Adrenal gland (tissue), 9 donors: ENCODE measurements at regions not wholly inside any gene's neighbourhood (a gene's known extent, or its start where the extent isn't known, plus 50 kb on each side); places are given as distances from the start of the nearest gene placed in this dataset.

Experiments used
- DNase-seq, 7 donors: peaks; one replicate each; pipeline ENCODE4 v3.0.0-alpha.2; 2019 to 2020
- H3K27ac ChIP-seq, 5 donors: fragments of 200-600 bp; sonication (generic) in 4 of 5; 1 replicate in 3 of 5; 2 replicates in 2 of 5; pipeline versions ENCODE4 v1.5.1 to v1.8.0; 2016 to 2020; ENCODE audit warnings: mild to moderate bottlenecking in 1 of 5
- H3K27me3 ChIP-seq: fragments of 200-600 bp; 2 replicates; pipeline ENCODE4 v1.8.0; 2021
- H3K36me3 ChIP-seq, 2 donors: fragments of 200-600 bp; replicated peaks in 1 of 2; 1 replicate in 1 of 2; 2 replicates in 1 of 2; pipeline versions ENCODE4 v1.5.1 to v1.8.0; 2018 to 2022
- H3K4me1 ChIP-seq, 2 donors: fragments of 200-600 bp; replicated peaks in 1 of 2; 1 replicate in 1 of 2; 2 replicates in 1 of 2; pipeline versions ENCODE4 v1.5.1 to v1.8.0; 2018 to 2021
- H3K4me3 ChIP-seq, 4 donors: fragments of 200-600 bp; sonication (generic) in 3 of 4; one replicate each; pipeline ENCODE4 v1.5.1; 2016 to 2018
- H3K9me3 ChIP-seq, 3 donors: fragments of 200-600 bp; sonication (generic) in 1 of 3; replicated peaks in 1 of 3; 1 replicate in 2 of 3; 2 replicates in 1 of 3; pipeline versions ENCODE4 v1.5.1 to v1.8.0; 2016 to 2021
- CTCF ChIP-seq, 6 experiments: fragments of 450-650 bp in 4 of 6; fragments of 200-600 bp in 2 of 6; sonication (generic) in 1 of 6; IDR thresholded peaks; 1 replicate in 5 of 6; 2 replicates in 1 of 6; pipeline versions ENCODE4 v1.5.1 to v1.8.0; 2016 to 2021; ENCODE audit warnings: antibody characterized with exemption in 6 of 6, mild to moderate bottlenecking in 2 of 6, moderate library complexity in 1 of 6
- POLR2A ChIP-seq, 2 donors: fragments of 450-650 bp; IDR thresholded peaks; one replicate each; pipeline ENCODE4 v1.6.1; 2017; ENCODE audit warnings: antibody characterized with exemption in 2 of 2, mild to moderate bottlenecking in 2 of 2, moderate library complexity in 1 of 2
- WGBS, 4 donors: extraction: QIAGEN DNeasy Blood & Tissue Kit in 2 of 4; methylation state at CpG; one replicate each; pipeline versions ENCODE4 v1.1.5 to v1.1.7; 2013 to 2017; 5-methylcytosine and 5-hydroxymethylcytosine counted together
- intact Hi-C, 2 donors: fragments of 100-400 bp; cut with DNase I; formaldehyde crosslinking; loops; one replicate each; pipeline versions ENCODE4 v1.14.1 to v1.15.0; 2022 to 2023
- donor health status: healthy with polysubstance abuse.
- donor health status: Bipolar disorder and iron deficiency.
- donor health status: DM: yes; HTN: yes; CAD: no.
- donor health status: DM: no; HTN: no; CAD: no.
- donor health status: DM: no; HTN: no; CAD: no.

- intact Hi-C loops: no loop called here
- Histone ChIP-seq H3K4me3 (no peak overlapping the region), H3K4me1 (no peaks in the 10 kb centered on the region), H3K36me3 (no peaks in the 10 kb centered on the region), H3K27ac (no peak overlapping the region), H3K27me3 (no peaks in the 10 kb centered on the region), H3K9me3 (no peaks in the 10 kb centered on the region)
- DNase-seq: no peak
- no peak for TF ChIP-seq POLR2A (IDR thresholded peaks at IDR 0.05)
- TF ChIP-seq CTCF (IDR thresholded peaks at IDR 0.05): no peak
Measured at GRCh38 chr4:130185123-130185522, 1089.2 kb downstream of the C4orf33 start.

GRCh38 chr4:130186931-130187330 lies 1091.0 kb downstream of the C4orf33 start:
- no peaks in the 10 kb centered on the region for H3K36me3 ChIP-seq
- WGBS, 4 donors: 49 to 75% (median 65%) methylated on average over 3 of the region's 3 CpGs
- intact Hi-C loops: no loop called here
- H3K4me1 ChIP-seq: no peaks in the 10 kb centered on the region
- DNase-seq: no peak
- no peak overlapping the region for H3K4me3 ChIP-seq
- H3K9me3 ChIP-seq: no peaks in the 10 kb centered on the region
- TF ChIP-seq CTCF (IDR thresholded peaks at IDR 0.05) (no peak), POLR2A (IDR thresholded peaks at IDR 0.05) (no peak)
- H3K27ac ChIP-seq: no peak overlapping the region
- no peaks in the 10 kb centered on the region for H3K27me3 ChIP-seq

- Histone ChIP-seq H3K4me1 (no peaks in the 10 kb centered on the region), H3K27me3 (no peaks in the 10 kb centered on the region), H3K27ac (no peak overlapping the region), H3K9me3 (no peaks in the 10 kb centered on the region), H3K4me3 (no peak overlapping the region), H3K36me3 (no peaks in the 10 kb centered on the region)
- intact Hi-C loops: no loop called here
- no peak for DNase-seq
- WGBS, 4 donors: 75 to 91% (median 86%) methylated on average over 1 of the region's 1 CpG
- TF ChIP-seq CTCF (IDR thresholded peaks at IDR 0.05) (no peak), POLR2A (IDR thresholded peaks at IDR 0.05) (no peak)
Measured at GRCh38 chr4:130187587-130187986, 1091.6 kb downstream of the C4orf33 start.

- no peaks in the 10 kb centered on the region for H3K4me1 ChIP-seq
- H3K36me3 ChIP-seq: no peaks in the 10 kb centered on the region
- H3K27me3 ChIP-seq: no peaks in the 10 kb centered on the region
- WGBS, 4 donors: 89 to 97% (median 91%) methylated on average over 3 of the region's 3 CpGs
- H3K4me3 ChIP-seq: no peak overlapping the region
- intact Hi-C loops: no loop called here
- no peak for DNase-seq
- no peaks in the 10 kb centered on the region for H3K9me3 ChIP-seq
- TF ChIP-seq POLR2A (IDR thresholded peaks at IDR 0.05): no peak
- no peak for TF ChIP-seq CTCF (IDR thresholded peaks at IDR 0.05)
- H3K27ac ChIP-seq: no peak overlapping the region
Measured at GRCh38 chr4:130192787-130193186, 1096.8 kb downstream of the C4orf33 start.
